Stimulated activated CD4-positive, alpha-beta T cell treated with anti-CD3 and anti-CD28 coated beads, TNF-alpha, amount 100 ng/mL, for 4 hours (primary cell): ENCODE measurements at regions not wholly inside any gene's neighbourhood (a gene's known extent, or its start where the extent isn't known, plus 50 kb on each side); places are given as distances from the start of the nearest gene placed in this dataset.
"Not testable (repeated sequence)": the region's sequence is repeated elsewhere in the genome, so short reads cannot be mapped to it uniquely, and the experiment has no call there.

ENCODE experiments used
- DNase-seq, 3 experiments: peaks; one replicate each; pipeline ENCODE4 v3.0.0-alpha.2; 2020; ENCODE audit warnings: low read depth in 3 of 3

DNA sequence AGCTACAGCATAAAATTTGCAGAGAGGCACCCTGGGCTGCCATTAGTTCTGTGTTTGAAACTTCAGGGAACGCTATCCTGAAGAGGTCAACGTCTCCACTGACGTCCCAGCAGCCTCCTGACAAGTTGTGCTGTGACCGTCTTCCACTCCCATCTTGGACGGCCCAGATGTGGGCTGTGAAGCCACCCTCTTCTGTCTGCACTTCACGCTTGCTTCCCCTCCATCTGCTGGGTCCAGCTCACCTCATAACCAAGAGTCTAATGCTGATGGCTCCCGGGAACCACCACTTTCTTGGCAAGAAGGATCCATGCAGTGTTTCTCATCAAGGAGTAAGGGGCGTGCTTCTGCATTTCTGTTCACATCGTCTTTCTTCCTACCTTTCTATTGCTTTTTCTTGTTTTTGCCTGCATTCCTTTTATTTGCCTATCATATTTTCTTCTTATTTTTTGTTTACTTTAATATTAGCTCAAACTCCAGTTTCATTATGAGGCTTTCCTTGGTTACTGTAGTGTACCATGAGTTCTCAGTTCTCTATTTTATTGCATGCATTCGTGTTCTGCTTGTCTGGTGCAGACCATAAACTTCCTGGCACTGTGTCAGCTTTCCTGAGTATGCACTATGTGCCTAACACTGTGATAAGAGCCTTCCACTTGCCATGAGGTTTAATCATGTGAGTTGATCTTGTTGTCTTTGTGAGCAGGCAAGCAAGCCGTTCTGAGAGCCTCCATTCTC is 631.8 kb upstream of the RAB6C start:
- no peak for DNase-seq

GRCh38 chr2:129354631-129355030 is 624.8 kb upstream of the RAB6C start:
- no peak for DNase-seq

- no peak for DNase-seq
These were observed 617.8 kb upstream of the RAB6C start for GRCh38 chr2:129361688-129362087.

- DNase-seq, result no peak
These were observed 613.2 kb upstream of the RAB6C start for GRCh38 chr2:129366263-129366662.

DNA sequence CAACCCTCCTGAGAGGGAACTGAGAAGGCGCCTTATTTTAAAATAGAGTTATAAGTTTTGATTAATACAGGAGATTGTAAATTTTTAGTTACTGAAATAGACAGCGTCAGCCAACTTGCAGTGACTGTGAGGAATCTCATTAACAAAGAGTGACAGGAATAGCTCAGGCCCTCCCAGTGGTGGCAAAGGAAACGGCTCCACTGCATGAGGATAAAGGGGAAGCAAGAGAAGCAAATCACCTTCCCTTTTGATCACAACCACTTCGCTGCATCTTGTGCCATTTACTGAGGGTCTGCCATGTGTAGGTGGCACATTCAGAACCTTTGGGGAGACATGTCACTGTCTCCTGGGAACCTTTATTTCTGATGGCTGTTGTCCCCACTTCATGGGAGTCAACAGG is 612.4 kb upstream of the RAB6C start:
- DNase-seq, result no peak

DNA sequence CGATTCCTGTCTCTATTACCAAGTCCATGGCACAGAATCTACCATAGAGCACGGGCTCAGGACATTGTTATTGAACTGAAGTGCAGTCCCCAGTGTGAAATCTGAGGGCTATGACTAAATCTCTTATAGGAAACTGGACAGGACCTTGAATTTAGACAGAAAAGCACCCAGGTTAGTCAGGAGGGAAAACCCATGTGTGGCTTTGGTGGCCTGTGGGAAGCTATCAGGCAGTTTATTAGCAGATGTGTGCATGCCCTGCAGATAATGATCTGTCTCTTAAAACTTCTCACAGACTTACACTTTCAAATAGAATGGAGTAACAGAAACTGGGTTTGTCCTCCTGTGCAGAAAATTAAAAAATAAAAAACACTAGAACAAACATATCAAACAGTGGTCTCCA is 610.0 kb upstream of the RAB6C start:
- DNase-seq, result no peak

DNA sequence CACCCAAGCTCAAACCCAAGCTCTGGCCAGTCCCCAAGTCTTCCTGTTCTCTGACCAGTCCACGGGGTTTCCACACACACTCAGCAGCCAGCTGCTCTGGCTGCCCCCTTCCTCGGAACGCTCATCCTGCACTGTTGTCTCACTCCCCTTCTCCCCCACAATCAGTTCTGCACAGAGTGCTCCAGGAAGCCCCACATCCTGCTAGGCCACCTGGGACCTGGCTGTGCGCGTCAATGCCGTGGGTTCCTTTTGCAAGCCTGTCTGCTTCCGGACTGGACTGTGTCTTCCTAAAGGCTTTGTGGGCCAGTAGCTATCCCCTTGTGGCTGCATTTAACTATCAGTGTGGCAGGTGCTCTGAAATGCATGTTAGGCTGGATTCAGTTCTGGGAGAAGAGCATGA is 605.0 kb upstream of the RAB6C start:
- DNase-seq, result no peak

DNA sequence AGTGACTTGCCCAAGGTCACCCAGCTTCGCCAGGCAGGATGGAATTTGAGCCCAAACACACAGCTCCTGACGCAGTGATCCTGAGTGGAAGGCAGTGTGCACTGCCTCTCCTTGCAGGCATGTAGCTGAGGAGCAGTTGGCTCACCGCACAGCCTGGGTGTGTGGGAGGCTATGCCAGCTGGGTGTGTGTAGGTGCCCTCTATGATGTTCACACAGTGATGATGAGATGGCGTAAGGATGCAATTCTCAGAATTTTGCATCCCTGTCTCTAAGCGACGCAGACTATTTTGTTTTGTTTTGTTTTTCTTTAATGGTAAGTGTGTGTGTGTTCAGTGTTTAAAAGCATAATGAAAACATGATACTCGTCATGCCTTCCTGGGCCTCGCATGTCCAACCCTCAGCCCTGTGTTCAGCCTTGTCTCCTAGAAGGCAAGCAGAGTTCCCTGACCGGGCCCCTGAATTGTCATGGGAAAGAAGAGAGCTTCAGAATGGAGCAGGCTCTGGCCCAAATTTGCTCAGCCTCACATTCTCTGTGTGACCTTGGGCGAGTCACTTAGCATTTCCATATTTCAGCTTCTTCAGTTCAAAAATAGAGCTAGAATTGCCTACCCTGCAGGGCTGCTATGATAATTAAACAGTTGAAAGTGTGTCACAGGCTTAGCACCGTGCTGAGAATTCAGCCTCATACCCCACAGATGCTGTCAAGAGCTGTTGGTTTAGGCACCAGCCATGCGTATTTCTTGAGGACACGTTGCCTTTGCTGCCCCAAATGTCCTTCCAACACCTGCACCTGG is 603.6 kb upstream of the RAB6C start:
- no peak for DNase-seq

DNA sequence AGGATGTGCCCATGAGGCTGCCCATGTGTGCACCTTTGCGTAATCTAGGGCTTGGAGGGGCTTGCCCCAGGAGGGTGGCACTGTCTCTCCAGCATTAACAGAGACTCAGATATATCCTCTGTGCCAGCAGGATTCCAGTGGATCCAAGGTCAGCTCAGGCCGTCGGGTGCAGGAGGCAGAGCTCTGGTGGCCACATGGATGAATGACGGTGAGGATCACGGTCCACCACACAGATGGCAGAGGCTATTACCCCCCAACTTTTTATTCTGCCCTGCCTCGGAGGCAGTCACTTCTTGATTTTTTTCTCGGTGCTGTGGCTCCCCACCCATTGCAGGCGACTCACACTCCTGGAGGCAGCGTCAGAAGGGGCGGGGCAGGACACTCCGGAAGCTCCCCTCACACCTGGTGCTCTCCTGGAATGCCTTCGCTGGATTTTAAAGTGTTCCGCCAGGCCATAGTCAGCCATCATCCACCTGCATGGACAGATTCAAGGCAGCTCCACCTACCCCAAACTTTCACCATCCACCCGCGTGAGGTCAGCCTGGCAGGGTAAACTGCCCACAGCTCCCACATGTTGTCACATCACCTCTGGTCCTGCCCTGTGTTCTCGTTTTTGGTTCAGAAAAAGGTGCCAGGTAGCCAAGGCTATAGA is 602.9 kb upstream of the RAB6C start:
- DNase-seq, result no peak

DNA sequence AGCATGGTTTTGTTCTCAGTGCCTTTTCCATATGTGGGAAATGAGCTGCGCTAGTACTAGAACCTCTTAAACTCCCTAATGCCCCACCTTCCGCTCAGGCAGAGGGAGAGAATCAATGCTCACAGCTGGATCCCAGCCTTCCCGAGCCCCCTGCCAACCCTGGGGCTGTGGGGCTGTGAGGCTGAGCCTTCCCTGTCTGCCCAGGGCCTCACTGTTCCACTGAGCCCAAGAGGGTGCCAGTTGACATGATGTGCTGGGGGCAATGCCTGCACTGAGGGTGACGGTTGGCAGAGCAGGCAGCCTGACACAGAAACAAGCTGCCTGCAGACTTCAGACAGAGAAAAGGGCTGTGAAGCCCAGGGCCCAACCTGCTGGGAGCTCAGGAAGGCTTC is 602.4 kb upstream of the RAB6C start:
- DNase-seq, result no peak

DNA sequence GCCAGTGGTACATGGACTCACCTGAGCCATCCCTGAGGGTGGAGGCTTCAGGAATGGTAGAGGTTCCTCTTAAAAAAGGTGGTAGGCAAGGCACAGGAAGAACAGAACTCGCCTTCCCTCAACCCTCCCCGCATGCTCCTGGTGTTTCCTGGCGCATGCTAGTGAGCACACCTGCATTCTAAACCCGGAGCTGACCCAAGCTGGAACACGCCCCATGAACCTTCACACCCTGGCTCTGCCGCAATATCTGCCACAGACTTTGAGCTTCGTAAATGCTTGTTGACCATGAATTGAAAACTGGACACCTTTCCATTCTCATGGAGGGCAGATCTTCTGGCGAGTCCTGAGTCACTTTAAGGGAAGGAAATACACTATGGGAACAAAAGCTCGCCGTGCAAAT is 601.3 kb upstream of the RAB6C start:
- DNase-seq, result no peak

GRCh38 chr2:129379411-129379810 is 600.1 kb upstream of the RAB6C start:
- no peak for DNase-seq

DNA sequence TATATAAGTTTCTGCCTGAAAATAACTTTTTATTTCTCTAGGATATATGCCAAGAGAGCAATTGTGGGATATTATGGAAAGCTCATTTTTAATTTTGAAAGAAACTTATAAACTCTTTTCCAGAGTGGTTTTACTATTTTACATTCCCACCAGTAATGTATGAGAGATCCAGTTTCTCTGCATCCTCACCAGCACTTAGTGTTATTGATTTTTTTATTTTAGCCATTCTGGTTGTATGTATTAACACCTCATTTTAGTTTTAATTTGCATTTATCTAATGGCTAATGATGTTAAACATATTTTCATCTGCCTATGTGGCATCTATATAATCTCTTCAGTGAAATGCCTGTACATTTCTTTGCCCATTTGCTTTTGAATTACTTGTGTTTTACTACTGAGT is 597.7 kb upstream of the RAB6C start:
- no peak for DNase-seq

- no peak for DNase-seq
These were observed 590.6 kb upstream of the RAB6C start for GRCh38 chr2:129388870-129389269.

DNA sequence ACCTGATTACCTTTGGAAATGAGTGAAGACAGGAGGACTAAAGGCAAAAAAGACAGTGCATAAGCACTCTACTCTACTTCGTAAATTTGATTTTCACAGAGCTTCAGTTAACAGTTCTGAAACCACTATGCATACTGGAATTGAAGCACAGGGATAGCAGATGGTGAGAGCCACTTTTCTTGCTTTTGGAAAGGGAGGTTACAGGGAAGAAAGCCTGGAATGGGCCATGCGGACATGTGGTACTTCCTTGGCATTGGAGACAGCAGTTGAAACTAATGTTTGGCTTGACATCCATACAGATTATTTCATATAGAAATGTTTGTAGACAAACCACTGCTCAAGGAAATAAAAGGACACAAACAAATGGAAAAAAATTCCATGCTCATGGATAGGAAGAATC is 585.6 kb upstream of the RAB6C start:
- DNase-seq, result no peak

GRCh38 chr2:129396980-129397599 is 582.4 kb upstream of the RAB6C start:
- no peak for DNase-seq

DNA sequence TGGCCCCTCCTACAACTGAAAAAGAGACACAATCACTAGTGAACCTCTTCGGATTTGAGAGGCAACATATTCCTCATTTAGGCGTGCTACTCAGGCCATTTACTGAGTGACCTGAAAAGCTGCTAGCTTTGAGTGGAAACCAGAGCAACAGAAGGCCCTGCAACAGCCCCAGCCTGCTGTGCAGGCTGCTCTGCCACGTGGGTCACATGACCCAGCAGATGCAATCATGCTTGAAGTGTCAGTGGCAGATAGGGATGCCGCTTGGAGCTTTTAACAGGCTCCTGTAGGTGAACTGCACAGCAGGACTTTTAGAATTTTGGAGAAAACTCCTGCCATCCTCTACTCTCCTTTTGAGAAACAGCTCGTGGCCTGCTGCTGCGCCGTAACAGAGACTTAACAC is 578.6 kb upstream of the RAB6C start:
- DNase-seq, result no peak

DNA sequence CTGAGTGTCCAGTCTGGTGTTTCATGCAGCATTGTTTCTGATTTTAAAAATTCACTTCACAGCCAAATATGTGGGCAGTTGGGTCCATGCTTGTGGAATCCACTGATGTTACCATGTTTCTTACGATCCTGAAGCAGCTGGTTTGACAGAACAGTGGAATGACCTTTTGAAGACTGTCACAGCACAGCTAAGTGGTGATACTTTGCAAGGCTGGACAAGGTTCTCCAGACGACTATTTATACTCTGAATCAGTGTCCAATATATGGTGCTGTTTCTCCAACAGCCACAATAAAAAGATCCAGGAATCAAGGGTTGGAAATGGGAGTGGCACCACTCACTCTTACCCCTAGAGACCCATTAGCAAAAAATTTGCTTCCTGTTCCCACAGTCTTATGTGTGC is 577.4 kb upstream of the RAB6C start:
- no peak for DNase-seq

DNA sequence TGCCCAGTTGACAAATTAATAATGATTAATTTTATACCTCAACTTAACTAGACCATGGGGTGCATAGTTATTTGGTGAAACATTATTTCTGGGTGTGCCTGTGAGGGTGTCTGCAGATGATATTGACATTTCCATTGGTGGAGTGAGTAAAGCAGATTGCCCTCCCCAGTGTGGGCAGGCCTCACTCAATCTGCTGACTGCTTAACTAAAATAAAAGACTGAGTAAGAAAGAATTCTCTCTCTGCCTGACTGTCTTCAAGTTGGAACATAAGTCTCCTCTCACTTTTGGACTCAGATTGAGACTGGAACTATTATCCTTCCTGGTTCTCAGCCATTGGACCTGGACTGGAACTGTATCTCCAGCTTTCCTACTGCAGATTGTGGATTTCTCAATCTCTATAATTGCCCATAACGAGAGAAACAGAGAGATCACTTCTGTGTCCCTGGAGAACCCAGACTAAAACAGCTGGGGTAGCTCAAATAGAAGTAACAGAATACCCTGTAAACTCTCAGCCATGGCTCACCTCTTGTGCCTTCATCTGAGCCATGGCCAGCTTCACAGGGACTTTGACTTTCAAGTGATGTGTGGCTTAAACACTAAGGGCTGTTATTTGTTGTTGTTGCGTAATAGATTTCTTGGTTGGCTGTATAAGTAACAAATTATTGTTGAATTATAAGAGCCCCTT is 575.3 kb upstream of the RAB6C start:
- DNase-seq, result no peak

GRCh38 chr2:129408570-129408969 is 570.9 kb upstream of the RAB6C start:
- DNase-seq, result no peak

DNA sequence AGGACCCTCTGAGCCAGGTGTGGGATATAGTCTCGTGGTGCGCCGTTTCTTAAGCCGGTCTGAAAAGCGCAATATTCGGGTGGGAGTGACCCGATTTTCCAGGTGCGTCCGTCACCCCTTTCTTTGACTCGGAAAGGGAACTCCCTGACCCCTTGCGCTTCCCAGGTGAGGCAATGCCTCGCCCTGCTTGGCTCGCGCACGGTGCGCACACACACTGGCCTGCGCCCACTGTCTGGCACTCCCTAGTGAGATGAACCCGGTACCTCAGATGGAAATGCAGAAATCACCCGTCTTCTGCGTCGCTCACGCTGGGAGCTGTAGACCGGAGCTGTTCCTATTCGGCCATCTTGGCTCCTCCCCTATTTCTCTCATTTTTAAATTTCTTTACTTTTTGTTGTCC is 562.4 kb upstream of the RAB6C start:
- DNase-seq, result not testable (repeated sequence)

GRCh38 chr2:129422028-129422427 is 557.4 kb upstream of the RAB6C start:
- no peak for DNase-seq
